ENCODE measurements at regions not wholly inside any gene's neighbourhood (a gene's known extent, or its start where the extent isn't known, plus 50 kb on each side); places are given as distances from the start of the nearest gene placed in this dataset.

- TF ChIP-seq CTCF (IDR thresholded peaks at IDR 0.05; ENCODE audit: control extremely low read depth, extremely low read depth, low read depth, missing control alignments) = no peak
- CTCF ChIA-PET = no interaction called here
- no peak for DNase-seq (ENCODE audit: extremely low spot score)
- POLR2A ChIA-PET = no interaction called here
Measured at GRCh38 chr12:11446372-11446771, 51.0 kb upstream of the PRB2 start.

GRCh38 chr12:11457996-11458645 lies 62.8 kb upstream of the PRB2 start:
- TF ChIP-seq CTCF (IDR thresholded peaks at IDR 0.05; ENCODE audit: control extremely low read depth, extremely low read depth, low read depth, missing control alignments) = no peak
- CTCF ChIA-PET = no interaction called here
- DNase-seq (ENCODE audit: extremely low spot score) = no peak
- POLR2A ChIA-PET = no interaction called here

- DNase-seq (ENCODE audit: extremely low spot score) = no peak
- ChIA-PET POLR2A (no interaction called here), CTCF (no interaction called here)
- TF ChIP-seq CTCF (IDR thresholded peaks at IDR 0.05; ENCODE audit: control extremely low read depth, extremely low read depth, low read depth, missing control alignments) = no peak
Measured at GRCh38 chr12:11460343-11461023, 65.1 kb upstream of the PRB2 start.

- DNase-seq (ENCODE audit: extremely low spot score) = no peak
- ChIA-PET POLR2A (no interaction called here), CTCF (no interaction called here)
- TF ChIP-seq CTCF (IDR thresholded peaks at IDR 0.05; ENCODE audit: control extremely low read depth, extremely low read depth, low read depth, missing control alignments) = no peak
Measured at GRCh38 chr12:11461433-11461832, 66.1 kb upstream of the PRB2 start.

GRCh38 chr12:11477110-11477509 lies 81.7 kb upstream of the PRB2 start:
- DNase-seq (ENCODE audit: extremely low spot score) = no peak
- ChIA-PET POLR2A (no interaction called here), CTCF (interaction anchor here (1.1 kb wide), 1 partner anchor 9 kb away, joined by 4 read pairs; no protein-coding TSS in a partner anchor)
- TF ChIP-seq CTCF (IDR thresholded peaks at IDR 0.05; ENCODE audit: control extremely low read depth, extremely low read depth, low read depth, missing control alignments) = no peak

GRCh38 chr12:11482955-11483354 lies 87.6 kb upstream of the PRB2 start:
- TF ChIP-seq CTCF (IDR thresholded peaks at IDR 0.05; ENCODE audit: control extremely low read depth, extremely low read depth, low read depth, missing control alignments) = no peak
- ChIA-PET POLR2A (no interaction called here), CTCF (interaction anchor here (1.2 to 7.0 kb wide), 6 partner anchors 254 to 732 kb away, joined by 3 to 51 read pairs (median 4); no protein-coding TSS in a partner anchor)
- DNase-seq (ENCODE audit: extremely low spot score) = no peak
